ENCODE measurements at regions not wholly inside any gene's neighbourhood (a gene's known extent, or its start where the extent isn't known, plus 50 kb on each side); places are given as distances from the start of the nearest gene placed in this dataset.
"Not testable (repeated sequence)": the region's sequence is repeated elsewhere in the genome, so short reads cannot be mapped to it uniquely, and the experiment has no call there.

GRCh38 chr4:18621186-18621585 is 599.6 kb upstream of the LCORL start:
- Histone ChIP-seq H3K36me3 (no peaks in the 10 kb centered on the region), H3K27me3 (no peaks in the 10 kb centered on the region), H3K9me3 (no peaks in the 10 kb centered on the region), H3K27ac (no peak overlapping the region), H3K4me1 (no peaks in the 10 kb centered on the region), H3K4me3 (no peak overlapping the region)
- TF ChIP-seq EP300 (IDR thresholded peaks at IDR 0.05; ENCODE audit: low read depth) (no peak), CTCF (IDR thresholded peaks at IDR 0.05) (no peak), POLR2A (IDR thresholded peaks at IDR 0.05) (no peak), POLR2AphosphoS5 (IDR thresholded peaks at IDR 0.05) (no peak)
- no peak for DNase-seq
- in situ Hi-C loops (cut with MboI; ENCODE audit: low pct_ligation_motif_present in 1 of 4, low pct_unique_long_range_greater_than_20kb in 1 of 4, low sequenced_read_pairs in 3 of 4): no loop called here
- intact Hi-C loops (cut with DNase I; ENCODE audit: low total_unique reads): no loop called here
- WGBS, 2 donors (ENCODE audit: low coverage in 1 of 2): 69% methylated on average over 1 of the region's 1 CpG; no CpG with 5 or more reads in 1 of the 2 donors

GRCh38 chr4:18616720-18617119 is 595.2 kb upstream of the LCORL start:
- WGBS, 2 donors (ENCODE audit: low coverage in 1 of 2): 54 to 65% methylated on average over 6 of the region's 6 CpGs
- no peak for TF ChIP-seq CTCF (IDR thresholded peaks at IDR 0.05)
- TF ChIP-seq POLR2AphosphoS5 (IDR thresholded peaks at IDR 0.05): no peak
- TF ChIP-seq POLR2A (IDR thresholded peaks at IDR 0.05): no peak
- no peak for TF ChIP-seq EP300 (IDR thresholded peaks at IDR 0.05; ENCODE audit: low read depth)
- DNase-seq: no peak
- Histone ChIP-seq H3K4me3 (no peak overlapping the region), H3K4me1 (no peaks in the 10 kb centered on the region), H3K9me3 (no peaks in the 10 kb centered on the region), H3K27me3 (no peaks in the 10 kb centered on the region), H3K27ac (no peak overlapping the region), H3K36me3 (no peaks in the 10 kb centered on the region)
- intact Hi-C loops (cut with DNase I; ENCODE audit: low total_unique reads) (no loop called here), in situ Hi-C loops (cut with MboI; ENCODE audit: low pct_ligation_motif_present in 1 of 4, low pct_unique_long_range_greater_than_20kb in 1 of 4, low sequenced_read_pairs in 3 of 4) (no loop called here)

GRCh38 chr4:18611026-18611425 is 589.5 kb upstream of the LCORL start:
- H3K4me3 ChIP-seq: no peak overlapping the region
- WGBS, 2 donors (ENCODE audit: low coverage in 1 of 2): 63 to 72% methylated on average over 2 of the region's 2 CpGs
- H3K9me3 ChIP-seq: no peaks in the 10 kb centered on the region
- in situ Hi-C loops (cut with MboI; ENCODE audit: low pct_ligation_motif_present in 1 of 4, low pct_unique_long_range_greater_than_20kb in 1 of 4, low sequenced_read_pairs in 3 of 4) (no loop called here), intact Hi-C loops (cut with DNase I; ENCODE audit: low total_unique reads) (no loop called here)
- H3K4me1 ChIP-seq: no peaks in the 10 kb centered on the region
- no peaks in the 10 kb centered on the region for H3K36me3 ChIP-seq
- TF ChIP-seq CTCF (IDR thresholded peaks at IDR 0.05): no peak
- no peak for TF ChIP-seq EP300 (IDR thresholded peaks at IDR 0.05; ENCODE audit: low read depth)
- TF ChIP-seq POLR2A (IDR thresholded peaks at IDR 0.05): no peak
- TF ChIP-seq POLR2AphosphoS5 (IDR thresholded peaks at IDR 0.05): no peak
- DNase-seq: no peak
- no peaks in the 10 kb centered on the region for H3K27me3 ChIP-seq
- no peak overlapping the region for H3K27ac ChIP-seq

- DNase-seq: no peak
- TF ChIP-seq EP300 (IDR thresholded peaks at IDR 0.05; ENCODE audit: low read depth) (no peak), POLR2A (IDR thresholded peaks at IDR 0.05) (no peak), POLR2AphosphoS5 (IDR thresholded peaks at IDR 0.05) (no peak), CTCF (IDR thresholded peaks at IDR 0.05) (no peak)
- intact Hi-C loops (cut with DNase I; ENCODE audit: low total_unique reads): loop anchor here (5.0 kb wide), 1 partner anchor 782 kb away; no protein-coding TSS in a partner anchor
These were observed 587.5 kb upstream of the LCORL start for GRCh38 chr4:18608908-18609533.

GRCh38 chr4:18602610-18603009 is 581.1 kb upstream of the LCORL start:
- WGBS, 2 donors (ENCODE audit: low coverage in 1 of 2): 84 to 100% methylated on average over 3 to 8 of the region's 8 CpGs
- DNase-seq; H3K27me3 ChIP-seq; in situ Hi-C loops (cut with MboI; ENCODE audit: low pct_ligation_motif_present in 1 of 4, low pct_unique_long_range_greater_than_20kb in 1 of 4, low sequenced_read_pairs in 3 of 4); intact Hi-C loops (cut with DNase I; ENCODE audit: low total_unique reads); H3K27ac ChIP-seq; H3K36me3 ChIP-seq; H3K4me3 ChIP-seq; H3K4me1 ChIP-seq; H3K9me3 ChIP-seq: not testable (repeated sequence)

More at GRCh38 chr4:18608908-18609533, 587.5 kb upstream of the LCORL start:
- WGBS, 2 donors (ENCODE audit: low coverage in 1 of 2): 74 to 92% methylated on average over 4 of the region's 4 CpGs
- Histone ChIP-seq H3K36me3 (no peaks in the 10 kb centered on the region), H3K4me1 (no peaks in the 10 kb centered on the region), H3K9me3 (no peaks in the 10 kb centered on the region), H3K4me3 (no peak overlapping the region), H3K27me3 (no peaks in the 10 kb centered on the region), H3K27ac (no peak overlapping the region)
- in situ Hi-C loops (cut with MboI; ENCODE audit: low pct_ligation_motif_present in 1 of 4, low pct_unique_long_range_greater_than_20kb in 1 of 4, low sequenced_read_pairs in 3 of 4): no loop called here

Measured in transverse colon (tissue), 4 donors.